CD4-positive, alpha-beta T cell treated with Interleukin-1 beta for 1 hour (primary cell): ENCODE measurements at regions not wholly inside any gene's neighbourhood (a gene's known extent, or its start where the extent isn't known, plus 50 kb on each side); places are given as distances from the start of the nearest gene placed in this dataset.

Experiments used
- DNase-seq, 2 donors: peaks; one replicate each; pipeline ENCODE4 v3.0.0-alpha.2; 2020 to 2022

DNA sequence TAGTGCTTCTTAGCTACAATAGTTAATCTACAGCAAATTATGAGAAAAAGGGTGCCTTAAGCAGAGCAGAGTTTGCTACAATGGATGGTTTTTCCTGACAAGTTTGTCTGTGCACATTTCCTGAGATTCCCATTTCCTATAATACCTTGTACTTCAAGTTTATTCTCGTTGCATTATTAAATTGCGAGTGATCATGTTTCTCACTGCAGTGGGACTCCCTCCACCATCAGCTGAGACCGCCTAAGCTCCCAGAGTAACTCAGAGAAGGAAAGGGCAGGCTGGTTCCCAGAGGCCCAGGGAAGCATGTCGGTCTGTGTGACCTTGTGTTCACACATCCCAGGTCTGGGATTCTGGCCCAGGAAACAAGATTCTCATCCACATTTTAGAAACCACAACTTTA is 162.1 kb downstream of the ARL4C start:
- DNase-seq = no peak

DNA sequence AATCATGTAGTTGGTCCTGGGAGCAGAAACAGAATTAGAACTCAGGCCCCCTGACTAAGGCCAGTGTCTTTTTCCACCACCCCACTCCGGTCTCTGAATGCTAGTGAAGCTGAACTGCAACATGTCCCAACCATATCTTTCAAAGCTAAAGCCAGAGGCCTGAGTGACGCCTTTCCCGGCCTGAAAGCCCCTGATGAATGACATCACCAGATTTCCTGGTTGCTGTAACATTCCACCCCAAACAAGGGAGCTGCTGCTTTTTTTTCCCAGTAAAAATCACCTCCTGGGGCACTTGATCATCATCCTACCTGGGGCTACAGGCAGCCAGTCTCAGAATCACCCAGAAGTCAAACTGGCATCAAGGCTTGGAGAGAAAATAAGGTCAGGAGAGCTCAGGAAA is 162.7 kb downstream of the ARL4C start:
- DNase-seq = no peak

DNA sequence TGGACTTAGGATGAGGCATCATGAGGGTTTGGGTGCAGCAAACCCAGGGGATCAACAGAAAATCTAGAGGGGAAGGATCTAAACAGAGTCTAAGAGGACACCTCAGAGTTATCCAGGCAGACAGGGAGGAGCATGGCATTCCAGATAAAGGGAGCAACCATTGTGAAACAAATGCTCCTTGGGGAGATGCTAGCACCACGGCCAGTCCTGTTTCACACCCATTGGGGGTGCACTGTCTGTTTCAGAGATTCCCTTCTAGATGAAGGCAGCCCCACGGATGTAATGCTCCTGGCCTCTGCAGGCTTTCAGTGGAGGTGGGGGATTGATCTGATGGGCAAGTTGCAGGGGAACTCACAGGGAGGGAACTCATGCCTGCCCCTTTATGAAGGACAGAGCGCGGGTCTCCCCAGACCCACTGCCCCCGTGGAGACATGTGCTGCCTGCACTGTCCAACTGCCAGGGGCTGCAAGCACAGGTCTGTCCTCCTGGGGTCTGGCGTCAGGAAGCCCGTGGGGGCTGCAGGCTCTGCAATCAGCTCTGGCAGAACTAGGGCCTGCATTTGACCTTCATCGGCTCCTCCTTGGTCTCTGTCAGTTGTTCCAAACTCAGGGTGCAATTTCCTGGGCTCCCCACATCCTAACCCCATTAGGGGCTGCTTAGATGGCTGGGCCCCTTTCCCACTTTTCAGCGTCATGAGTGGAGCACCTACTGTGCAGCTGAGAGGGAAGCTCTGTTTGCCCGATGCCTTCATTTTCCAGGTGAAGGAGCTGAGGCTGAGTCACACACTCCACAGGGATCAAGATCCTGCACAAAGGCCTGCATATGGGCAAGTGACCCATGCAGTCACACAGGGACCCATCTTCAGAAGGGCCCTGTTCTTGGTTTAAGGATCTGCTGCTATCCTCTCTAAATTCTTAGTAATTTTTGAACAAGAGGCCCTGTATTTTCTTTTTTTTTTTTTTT is 163.4 kb downstream of the ARL4C start:
- DNase-seq = no peak

DNA sequence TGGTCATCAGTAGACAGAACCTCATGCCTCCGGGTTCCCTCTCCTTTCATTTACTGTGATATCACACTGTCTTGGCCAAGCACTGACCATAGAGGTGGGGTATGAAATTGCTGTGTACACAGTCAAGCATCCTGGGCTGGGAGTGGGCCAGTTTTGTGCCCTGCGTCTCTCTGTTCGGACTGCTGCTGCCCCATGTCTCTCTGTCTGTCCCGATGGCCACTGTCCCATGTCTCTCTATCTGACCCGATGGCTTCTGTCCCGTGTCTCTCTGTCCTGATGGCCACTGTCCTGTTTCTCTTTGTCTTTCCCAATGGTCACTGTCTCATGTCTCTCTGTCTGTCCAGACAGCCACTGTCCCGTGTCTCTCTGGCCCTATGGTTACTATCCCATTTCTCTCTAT is 164.9 kb downstream of the ARL4C start:
- no peak for DNase-seq

DNA sequence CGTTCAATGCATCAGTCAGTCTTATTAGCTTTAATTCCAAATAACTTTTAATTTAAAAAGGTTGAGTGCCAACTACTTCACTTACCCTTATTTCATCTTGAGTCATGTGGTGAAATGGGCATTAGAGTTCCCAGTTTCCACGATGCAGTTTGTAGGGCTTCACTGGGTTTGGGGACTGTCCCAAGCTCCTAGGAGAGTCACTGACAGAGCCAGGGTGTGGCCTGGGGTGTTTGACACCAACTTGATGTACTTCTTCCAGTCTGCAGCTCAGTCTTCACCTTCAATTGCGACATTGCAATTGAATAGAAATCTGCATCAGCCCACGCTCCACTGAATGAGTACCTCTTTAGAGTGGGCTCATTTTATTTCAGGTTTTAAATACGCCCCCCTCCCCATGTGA is 165.3 kb downstream of the ARL4C start:
- no peak for DNase-seq

DNA sequence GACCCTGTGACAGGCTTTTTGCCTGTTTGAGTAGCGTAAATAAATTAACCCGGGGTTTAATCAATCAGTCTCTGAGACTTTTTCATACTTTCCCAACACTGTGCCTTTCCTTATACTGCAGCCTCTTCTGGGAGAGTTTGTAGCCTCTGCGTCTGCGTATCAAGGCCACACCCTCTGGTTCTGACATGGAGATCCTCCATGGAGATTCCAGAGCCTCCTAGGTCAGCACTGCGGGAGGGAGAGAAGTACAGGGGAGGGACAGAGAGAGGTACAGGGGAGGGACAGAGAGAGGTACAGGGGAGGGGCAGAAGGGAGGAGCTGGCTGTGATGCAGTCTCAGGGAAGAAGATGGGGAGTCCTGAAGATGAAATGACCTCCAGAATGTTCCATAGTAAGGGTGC is 166.0 kb downstream of the ARL4C start:
- no peak for DNase-seq

DNA sequence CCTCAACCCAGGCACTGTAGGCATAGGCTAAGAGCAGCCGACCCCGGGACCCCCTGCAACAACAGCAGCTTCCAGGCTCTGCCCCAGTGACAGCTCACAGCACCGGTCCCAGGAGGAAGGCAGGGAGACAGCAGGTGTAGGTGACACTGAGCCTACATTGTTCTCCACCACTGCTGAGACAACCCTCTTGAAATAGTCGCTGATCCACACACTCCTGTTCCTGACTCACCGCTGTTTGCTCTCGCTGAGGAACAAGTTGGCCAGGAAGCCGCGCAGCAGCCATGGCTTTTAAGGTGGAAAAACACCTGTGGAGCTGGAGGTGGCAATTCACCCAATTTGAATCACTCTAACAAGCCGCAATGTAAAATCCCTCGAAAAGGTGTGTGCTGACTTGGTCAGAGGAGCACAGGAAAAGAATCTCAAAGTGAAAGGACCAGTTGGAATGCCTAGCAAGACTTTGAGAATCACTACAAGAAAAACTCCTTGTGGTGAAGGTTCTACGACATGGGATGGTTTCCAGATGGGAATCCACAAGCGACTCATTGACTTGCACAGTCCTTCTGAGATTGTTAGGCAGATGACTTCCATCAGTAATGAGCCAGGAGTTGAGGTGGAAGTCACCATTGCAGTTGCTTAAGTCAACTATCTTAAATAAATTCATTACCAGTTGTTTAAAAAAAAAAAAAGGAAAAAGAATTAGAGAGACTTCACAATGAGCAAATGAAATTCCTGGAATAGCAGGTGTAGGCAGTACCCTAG is 167.5 kb downstream of the ARL4C start:
- DNase-seq = no peak

DNA sequence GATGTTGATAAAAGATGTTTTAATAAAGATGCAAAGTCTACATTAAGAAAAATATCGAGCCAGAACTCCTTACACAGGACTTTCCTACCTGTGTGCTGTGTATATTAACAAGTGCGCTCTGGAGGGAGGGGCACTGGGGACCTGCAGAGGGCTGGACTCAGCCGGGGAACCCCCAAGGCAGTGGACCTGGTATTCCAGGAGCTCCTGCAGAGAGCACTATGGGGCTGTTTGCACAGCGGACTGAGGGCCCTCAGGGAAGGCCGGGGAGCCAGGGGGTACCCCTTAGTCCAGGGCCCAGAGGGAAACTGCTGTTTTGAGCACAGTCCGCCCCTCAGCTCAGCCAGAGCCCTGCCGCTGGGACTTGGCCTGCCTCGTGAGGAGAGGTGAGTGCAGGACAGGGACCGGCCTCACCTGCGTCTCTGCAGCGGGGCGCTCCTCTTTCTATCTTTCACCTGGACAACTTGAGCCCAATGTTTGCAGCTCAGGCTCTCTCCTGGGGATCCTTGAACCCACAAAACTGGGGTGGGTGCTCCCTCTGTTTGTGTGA is 168.4 kb downstream of the ARL4C start:
- DNase-seq = no peak

DNA sequence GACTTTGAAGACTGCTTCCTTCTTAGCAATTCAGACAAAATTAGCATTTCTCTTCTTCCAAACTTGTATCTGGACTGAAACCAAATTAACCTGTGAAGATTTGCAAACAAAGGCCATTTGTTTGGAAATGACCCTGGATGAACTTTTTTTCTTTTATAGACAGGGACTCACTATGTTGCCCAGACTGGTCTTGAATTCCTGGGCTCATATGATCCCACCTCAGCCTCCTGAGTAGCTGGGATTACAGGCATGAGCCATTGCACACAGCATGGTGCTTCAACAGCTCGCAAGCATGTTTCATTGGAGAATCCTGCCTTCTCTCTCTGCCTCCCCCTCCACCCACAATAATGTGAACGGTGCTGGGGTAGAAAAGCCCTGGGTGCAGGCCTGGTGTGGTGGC is 170.2 kb downstream of the ARL4C start:
- DNase-seq = no peak

DNA sequence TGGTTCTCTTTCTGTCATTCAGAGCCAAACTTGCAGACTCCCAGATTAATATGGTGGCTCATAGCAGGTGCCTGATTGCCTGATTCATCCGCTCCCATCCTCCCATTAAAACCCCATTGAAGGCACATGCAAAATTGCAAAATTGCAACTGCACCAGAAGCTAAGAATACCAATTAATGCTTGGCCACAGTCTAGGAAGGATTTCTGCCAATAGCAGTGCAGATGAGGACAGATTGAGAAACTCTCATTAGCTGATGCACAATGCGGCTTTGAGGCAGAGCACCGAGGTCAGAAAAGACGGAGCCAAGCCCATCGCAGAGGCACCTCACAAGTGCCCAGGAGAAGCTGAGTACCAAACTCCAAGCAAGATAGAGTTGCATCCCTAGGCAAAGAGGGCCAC is 172.8 kb downstream of the ARL4C start:
- DNase-seq = no peak

DNA sequence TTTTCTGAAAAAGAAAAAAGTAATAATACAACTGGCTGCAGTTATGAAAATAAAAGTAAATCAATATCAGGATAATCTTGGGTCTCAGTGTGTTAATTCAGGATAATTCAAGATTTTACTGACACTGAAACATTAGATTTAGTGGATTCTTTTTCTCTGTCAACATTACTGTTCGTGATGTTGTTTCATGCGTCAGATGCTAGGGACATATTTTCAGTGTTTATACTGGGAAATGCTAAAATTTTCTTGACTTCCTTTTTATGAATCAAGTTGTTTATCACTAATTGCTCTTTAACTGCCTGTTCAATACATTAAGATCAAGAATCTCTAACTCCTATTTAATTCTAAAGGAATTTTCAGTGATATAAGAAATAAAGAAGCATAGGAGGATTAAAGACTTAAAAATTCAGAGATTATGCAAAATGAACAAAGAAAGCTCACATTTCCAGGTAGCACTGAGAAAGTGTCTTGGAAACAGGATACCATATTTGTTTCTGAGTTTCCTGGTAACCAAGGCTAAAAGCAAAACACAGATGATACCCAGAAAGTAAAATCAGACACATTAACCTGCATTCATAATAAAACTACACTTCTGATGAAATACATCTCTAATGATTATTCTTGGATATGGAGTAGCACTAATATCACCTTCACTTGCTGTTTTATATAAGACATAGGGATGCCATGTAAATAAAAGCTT is 174.0 kb downstream of the ARL4C start:
- DNase-seq = peak in 1 of 2 donors; percentile 54

DNA sequence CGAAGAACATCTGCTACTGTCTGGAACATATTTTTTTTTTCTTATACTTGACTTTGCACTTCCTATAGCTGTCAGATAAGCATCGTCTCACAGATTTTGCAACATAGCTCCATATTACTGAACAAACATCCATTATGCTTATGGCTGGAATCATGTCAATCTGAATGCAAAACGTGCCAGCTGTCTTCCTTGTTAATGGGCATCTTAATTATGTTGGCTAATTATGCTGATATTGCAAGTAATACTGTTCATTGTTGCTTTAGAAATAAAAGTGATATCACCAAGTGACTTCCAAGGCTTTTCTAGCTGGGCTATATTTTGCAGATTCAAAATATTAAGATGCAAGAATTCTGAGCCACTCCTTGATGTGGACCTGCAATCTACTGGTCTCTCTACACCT is 176.8 kb downstream of the ARL4C start:
- no peak for DNase-seq

DNA sequence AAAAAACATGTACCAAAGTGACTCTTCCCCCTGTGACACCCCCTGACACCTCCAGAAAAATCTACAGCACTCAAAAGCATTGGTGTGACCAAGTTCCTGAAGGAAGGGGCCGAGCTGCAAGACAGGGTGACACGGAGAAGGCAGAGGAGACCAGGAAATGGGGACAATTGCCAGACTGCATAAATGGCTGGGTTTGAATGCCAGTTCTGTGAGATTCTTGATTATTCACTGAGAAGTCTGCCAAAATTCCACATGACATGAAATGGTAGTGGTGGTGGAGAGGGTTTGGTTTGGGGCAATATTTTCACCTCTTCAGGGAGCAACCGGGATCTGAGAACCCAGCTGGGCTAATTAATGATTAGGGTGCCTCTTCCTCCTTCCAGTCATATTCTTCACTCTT is 178.5 kb downstream of the ARL4C start:
- DNase-seq = no peak

DNA sequence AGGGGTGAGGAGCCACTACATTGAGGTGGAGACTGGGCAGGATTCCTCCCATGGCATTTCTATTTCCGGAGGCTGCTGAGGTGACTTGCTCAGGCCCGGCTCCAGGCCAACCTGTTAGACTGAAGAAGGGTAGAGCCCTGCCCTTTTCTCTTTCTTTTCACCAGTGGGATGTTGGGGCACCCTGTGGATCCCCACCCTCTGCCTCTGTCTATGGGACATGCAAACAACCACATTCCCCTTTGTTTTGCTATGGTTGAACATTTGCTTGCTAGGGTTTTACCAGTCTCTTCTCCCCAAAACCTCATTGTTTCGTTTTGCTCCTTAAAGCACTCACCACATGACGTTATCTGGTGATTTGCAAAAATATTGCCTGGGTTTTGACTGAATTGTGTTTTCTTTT is 183.3 kb downstream of the ARL4C start:
- no peak for DNase-seq

DNA sequence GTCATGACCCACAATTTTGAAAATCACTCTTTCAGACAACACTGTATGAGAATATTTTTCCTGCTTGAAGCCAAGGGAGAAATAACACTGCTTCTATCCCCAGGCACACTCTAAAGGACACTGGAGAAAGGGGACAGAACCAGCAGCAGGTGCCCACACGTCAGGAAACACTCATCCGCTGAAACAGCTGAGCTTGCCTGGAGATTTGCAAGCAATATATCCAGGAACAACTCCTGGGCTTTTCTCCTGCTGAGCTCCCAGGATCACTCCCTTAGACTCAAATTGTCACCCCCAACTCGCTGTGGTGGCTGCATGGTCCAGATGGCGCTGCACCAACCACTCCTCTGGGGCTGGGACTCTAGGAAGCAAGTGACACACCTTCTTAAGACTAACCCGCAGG is 186.7 kb downstream of the ARL4C start:
- no peak for DNase-seq

DNA sequence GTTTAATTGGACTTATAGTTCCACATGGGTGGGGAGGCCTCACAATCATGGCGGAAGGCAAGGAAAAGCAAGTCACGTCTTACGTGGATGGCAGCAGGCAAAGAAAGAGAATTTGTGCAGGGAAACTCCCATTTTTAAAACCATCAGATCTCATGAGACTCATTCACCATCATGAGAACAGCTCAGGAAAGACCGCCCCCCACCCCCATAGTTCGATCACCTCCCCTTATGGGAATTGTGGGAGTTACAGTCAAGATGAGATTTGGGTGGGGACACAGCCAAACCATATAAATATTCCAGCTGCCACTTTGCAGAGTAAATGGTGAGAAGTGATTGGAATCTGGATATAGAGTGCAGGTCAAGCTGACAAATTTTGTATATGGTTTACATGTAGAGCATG is 187.4 kb downstream of the ARL4C start:
- no peak for DNase-seq

DNA sequence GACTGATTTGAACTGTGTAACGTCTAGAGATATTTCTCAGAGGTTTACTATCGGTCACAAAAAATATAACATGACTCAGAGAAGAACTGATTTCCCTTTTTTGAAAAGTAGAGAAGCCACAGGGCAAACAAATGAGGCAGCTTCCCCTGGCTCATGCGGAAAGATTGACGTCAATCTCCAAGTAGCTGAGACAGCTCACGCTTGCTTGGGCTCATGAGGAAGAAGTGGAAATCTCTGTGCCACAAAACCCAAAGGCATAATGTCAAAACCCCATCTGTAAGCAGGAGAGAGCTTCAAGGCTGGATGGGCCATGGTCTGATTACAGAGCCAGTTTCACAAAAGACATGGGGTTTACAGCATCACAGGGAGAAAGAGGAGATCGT is 188.1 kb downstream of the ARL4C start:
- DNase-seq = peak; percentile 71 to 84

DNA sequence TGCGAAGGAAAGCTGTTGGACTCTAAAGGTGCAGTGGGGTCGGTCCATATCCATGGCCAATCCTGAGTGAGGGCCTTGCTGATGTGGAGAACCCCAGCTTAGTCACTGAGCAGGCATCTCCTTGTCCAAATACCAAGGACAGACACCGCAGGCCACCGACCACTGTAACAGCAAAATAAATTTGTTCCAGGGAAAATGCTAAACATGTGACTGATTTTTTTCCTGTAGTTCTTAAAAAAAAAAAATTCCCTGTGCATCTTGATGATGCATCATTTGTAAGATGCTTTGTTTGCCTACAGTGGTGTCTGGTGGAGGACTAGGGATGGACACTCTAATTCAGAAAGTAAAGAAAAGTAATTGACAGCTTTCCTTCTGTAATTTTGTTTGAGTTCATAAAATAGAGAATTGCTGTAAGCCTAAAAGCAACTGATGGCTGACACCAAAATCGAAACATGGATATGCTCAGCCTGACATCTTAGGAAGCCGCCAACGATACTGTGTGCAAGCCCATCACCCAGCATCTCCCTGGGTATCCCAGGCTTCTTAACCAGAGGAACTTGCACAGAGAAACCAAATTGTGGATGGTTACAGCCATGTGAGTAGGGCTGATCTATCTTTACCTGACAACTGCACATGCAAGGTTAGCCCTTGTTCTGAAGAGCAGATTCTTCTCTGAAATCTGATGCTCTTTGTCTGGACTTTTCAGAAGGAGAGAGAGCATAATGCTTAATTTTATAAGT is 188.6 kb downstream of the ARL4C start:
- DNase-seq = no peak

DNA sequence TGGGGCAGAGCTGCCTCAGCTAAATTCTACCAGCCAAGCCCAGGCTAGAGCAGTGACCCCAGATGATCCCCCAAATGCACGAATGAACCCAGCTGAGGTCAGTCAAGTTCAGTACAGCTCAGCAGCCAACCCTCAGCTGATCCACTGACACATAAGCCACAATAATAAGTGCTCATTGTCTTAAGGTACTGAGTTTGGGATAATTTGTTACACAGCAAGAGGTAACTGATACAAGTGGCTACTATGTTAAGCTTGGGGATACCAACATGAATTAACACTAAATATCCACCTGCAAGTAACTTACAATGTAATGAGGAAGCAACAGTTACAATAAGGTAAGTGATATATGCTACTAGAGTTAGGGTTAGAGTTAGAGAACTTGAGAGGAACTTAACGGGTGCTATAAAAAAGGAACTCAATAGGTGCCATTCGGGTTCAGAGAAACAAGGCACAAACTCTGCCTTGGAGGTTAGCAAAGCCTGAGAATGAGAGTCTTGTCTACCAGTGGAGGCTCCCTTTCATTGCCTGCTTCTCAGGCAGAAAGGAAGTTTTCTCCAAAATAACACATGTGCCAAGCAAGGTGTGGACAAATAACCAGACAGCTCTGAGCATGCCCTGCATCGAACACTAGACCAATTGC is 189.4 kb downstream of the ARL4C start:
- DNase-seq = no peak

DNA sequence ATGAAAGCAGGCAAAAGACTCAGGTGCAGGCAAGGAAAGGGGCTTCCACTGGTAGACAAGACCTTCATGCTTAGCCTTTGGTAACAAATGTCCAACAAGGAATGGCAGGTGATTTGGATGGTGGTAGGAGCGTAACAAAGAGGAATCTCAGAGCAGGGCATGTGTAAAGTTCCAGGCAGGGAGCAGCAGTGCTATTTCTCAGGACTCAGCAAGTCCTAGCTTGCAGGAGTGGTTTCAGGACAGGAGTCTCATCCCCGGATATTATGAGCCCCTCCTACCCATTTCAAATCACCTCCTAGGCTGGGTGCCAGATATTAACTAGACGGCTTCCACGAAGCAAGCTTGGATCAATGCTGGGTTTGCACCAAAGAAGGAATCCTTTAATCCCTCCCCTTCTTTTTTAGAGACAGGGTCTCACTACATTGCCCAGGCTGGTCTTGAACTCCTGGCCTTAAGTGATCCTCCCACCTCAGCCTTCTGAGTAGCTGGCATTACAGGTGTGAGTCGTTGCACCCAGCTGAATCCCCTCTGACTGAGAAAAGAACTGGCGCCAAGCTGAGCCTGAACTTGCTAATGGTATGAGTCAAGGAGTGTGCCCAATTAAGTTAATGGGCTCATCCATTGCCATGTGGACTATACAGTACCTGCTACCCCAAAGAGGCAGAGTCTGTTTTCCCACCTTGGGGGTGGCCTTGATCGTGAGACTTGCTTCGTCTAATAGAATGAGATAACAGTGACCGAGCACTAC is 190.3 kb downstream of the ARL4C start:
- no peak for DNase-seq

DNA sequence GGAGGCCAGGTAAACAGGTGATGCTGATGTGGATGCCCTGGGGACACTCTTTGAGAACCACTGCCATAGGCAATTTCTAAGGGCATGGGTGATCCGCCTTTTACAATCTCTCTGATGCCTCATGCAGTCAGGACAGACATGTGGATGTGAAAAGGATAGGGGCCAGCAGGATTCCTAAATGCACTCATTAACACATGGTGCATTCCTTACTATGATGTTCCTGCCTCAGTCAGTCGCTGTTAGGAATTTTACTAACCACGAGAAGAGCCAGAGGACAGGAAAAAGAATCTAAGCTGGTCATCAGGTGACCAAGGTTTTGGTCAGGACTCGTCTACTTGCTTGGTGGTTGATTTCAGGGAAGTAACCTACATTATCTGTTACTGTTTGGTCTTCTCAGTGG is 191.0 kb downstream of the ARL4C start:
- DNase-seq = no peak
